Inferior parietal cortex (tissue), 1 donor: ENCODE measurements at regions not wholly inside any gene's neighbourhood (a gene's known extent, or its start where the extent isn't known, plus 50 kb on each side); places are given as distances from the start of the nearest gene placed in this dataset.
"Not testable (repeated sequence)": the region's sequence is repeated elsewhere in the genome, so short reads cannot be mapped to it uniquely, and the experiment has no call there.

ENCODE experiments used
- DNase-seq: peaks from one replicate; pipeline ENCODE4 v3.0.0-alpha.2; 2016; ENCODE audit errors: extremely low spot score

DNA sequence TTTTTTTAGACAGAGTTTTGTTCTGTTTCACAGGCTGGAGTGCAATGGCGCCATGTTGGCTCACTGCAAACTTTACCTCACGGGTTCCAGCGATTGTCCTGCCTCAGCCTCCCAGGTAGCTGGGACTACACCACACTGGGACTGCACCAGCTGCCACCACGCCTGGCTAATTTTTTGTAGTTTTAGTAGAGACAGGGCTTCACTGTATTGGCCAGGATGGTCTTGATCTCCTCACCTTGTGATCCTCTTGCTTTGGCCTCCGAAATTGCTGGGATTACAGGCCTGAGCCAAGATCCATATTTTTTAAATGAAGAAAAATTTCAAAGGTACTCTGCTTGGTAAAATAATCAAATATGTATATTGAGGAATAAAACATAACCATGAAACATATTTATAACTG, 195.8 kb upstream of the TPTE start:
- peak; percentile 98 for DNase-seq

DNA sequence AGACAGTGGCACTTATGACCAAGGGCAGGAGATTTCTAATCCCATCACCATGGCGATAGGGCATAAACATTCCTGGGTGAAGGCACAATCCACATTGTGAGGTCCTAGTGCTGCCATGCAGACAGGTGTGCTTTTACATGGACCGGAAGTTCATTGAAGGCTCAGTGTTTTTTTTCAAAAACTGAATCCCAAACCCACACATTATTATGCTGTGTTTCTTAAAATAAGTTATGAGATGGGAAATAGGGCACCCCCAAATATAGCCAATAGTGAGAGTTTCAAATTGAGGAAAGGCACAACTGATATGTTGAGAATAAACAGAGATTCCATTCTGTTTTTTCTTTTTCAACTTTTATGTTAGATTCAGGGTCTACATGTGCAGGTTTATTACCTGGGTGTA, 195.2 kb upstream of the TPTE start:
- not testable (repeated sequence) for DNase-seq

DNA sequence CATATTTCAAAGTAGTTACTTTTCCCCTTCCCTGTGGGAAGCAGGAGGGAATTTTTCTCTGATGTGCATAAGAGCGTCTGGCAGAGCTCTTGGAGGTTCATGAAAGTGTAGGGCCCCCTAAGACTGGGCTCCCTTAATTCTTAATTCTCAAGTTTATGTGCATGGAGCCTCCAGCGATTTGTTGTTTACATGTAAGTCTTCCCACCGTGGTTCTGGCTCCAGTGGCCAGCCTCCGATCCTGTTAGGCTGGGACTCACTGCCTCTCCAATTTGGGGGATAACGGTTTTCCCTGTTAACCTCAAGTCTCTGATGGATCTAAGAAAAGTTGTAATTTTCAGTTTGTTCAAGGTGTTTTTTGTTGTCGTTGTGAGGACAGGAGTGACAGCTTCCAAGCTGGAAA, 192.7 kb upstream of the TPTE start:
- DNase-seq: not testable (repeated sequence)

DNA sequence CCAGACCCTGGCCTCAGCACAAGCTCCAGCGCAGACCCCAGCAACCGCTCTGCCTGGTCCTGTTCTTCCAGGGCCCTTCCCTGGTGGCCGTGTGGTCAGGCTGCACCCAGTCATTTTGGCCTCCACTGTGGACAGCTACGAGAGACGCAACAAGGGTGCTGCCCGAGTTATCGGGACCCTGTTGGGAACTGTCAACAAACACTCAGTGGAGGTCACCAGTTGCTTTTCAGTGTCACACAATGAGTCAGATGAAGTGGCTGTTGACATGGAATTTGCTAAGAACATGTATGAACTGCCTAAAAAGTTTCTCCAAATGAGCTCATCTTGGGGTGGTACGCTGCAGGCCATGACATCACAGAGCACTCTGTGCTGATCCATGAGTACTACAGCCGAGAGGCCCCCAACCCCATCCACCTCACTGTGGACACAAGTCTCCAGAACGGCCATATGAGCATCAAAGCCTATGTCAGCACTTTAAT, 190.7 kb upstream of the TPTE start:
- not testable (repeated sequence) for DNase-seq

DNA sequence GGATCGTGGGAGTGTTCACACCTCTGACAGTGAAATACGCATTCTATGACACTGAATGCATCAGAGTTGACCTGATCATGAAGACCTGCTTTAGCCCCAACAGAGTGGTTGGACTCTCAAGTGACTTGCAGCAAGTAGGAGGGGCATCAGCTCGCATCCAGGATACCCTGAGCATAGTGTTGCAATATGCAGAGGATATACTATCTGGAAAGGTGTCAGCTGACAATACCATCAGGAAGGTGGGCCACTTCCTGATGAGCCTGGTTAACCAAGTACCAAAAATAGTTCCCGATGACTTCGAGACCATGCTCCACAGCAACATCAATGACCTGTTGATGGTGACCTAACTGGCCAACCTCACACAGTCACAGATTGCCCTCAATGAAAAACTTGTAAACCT, 190.2 kb upstream of the TPTE start:
- DNase-seq: not testable (repeated sequence)

DNA sequence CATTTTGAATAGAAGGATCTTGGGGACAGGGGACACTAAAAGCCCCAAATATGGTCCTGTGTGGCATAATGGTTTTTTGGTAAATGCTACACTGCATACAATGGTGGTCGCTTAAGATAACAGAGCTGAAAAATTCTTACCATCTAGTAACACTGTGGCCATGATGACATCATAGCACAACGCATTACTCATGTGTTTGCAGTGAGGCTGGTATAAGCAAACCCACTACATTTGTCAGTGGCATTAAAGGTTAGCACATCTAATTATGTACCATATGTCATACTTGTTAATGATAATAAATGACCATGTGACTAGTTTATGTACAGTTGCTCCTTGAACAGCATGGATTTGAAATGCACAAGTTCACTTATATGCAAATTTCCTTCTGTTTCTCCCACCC, 188.4 kb upstream of the TPTE start:
- DNase-seq: not testable (repeated sequence)

DNA sequence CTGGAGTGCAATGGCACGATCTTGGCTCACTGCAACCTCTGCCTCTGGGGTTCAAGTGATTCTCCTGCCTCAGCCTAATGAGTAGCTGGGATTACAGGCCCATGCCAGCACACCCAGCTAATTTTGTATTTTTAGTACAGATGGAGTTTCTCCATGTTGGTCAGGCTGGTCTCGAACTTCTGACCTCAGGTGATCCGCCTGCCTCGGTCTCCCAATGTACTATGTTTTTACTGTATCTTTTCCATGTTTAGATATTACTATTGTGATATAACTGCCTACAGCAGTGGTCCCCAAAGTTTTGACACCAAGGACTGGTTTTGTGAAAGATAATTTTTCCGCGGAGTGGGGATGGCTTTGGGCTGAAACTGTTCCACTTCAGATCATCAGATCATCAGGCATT, 187.0 kb upstream of the TPTE start:
- not testable (repeated sequence) for DNase-seq

DNA sequence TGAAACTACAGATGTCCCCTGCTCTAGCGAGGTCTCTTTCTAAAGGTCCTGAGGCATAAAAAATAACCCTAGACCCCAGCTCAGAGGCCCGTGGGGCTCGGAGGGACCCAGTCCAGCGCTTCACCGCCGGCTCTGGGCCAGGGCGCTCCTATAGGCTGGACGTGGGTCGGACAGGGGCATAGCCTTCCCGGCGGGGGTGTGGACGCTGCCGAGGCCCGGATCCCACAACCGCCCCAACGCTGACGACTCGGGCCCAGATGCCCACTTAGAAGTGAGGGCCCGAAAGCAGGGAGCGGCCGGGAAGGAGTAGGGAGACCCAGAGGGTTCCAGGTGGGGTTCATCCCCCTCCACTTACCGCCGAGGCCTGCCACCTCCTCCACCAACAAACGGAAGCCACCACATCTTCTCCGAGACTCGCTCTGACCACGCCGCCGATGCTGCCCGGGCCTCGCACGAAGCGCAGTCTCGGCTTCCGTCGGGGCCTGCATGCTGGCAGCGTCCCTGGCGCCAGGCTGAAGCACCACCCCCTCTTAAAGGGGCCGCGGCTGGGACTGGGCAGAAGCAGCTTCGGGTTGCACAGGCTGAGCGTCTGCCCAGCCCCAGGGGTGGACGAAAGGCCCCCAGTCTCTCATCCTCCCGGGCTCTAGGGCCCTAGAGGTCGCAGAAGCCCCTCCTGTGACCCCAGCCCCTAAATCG, 179.0 kb upstream of the TPTE start:
- not testable (repeated sequence) for DNase-seq

DNA sequence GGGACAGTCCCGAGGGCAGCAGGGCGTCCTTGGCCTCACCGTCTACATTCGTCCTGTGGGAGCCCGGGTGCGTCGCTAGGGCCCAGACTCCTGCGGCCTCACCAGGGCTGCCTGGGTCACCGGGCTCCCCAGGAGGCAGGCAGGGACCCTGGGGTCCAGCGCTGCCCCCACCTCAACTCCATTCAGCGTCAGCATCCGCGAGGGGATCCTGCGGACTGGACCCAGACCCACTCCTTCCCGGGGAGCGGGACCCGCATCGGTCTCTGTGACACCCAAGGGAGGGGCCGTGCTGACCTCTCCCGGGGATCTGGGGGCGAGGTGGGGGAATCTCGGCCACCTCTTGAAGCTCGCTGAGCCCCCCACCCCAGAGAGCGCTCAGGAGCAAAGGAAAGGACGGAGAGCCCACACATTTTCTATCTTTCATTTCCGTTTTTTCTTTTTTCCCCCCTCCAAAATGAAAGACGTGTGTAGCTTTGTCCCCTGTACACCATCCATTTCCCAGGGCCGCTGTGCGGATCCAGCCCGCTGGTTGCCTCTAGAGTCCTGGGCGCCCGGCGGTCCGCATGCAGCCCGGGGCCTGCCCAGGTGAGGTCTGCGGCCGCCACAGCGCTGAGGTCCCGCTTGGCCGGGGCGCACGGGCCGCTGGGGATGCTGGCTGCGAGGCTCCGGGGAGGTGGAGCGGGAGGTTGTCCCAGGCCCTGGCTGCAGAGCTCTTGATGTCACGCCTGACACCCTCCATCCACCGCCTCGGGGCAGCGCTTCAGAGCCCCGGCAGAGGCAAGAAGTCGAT, 178.0 kb upstream of the TPTE start:
- not testable (repeated sequence) for DNase-seq

DNA sequence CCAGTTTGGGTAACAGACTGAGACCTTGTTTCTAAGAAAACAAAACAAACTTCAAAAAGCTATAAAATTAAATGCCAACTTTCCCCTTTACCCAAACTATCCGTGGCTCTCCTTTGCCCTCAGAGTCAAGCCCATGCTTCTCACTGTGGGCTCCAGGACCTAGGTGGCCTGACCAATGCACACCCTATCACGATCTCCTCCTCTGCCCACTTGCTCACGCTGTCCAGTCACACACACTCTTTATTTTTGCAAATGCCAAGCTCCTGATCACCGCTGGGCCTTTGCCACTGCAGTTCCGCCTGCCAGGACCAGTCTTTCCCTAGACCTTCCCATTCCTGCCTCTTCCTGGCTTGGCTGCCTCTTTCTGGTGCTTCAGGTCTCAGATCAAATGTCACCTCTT, 177.1 kb upstream of the TPTE start:
- DNase-seq: not testable (repeated sequence)

DNA sequence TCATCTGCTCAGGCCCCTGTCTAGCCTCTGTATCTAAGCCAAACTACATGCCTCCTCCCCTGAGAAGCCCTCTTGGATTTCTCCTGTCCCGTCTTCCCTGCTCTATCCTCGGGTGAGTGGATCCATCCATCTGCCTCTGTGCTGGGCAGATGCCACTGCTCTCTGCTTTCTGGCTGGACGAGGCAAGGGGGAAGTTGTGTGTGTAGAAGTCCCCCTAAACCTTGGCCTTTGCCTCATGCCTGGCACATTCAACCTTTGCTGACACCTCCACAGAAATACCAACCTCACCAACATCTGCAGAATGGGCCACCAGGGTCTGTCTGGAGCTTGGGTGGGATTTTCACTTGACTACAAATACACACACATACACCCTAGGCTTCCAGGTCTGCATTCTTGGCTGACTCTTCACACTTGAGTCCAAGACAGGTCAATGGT, 176.2 kb upstream of the TPTE start:
- not testable (repeated sequence) for DNase-seq

DNA sequence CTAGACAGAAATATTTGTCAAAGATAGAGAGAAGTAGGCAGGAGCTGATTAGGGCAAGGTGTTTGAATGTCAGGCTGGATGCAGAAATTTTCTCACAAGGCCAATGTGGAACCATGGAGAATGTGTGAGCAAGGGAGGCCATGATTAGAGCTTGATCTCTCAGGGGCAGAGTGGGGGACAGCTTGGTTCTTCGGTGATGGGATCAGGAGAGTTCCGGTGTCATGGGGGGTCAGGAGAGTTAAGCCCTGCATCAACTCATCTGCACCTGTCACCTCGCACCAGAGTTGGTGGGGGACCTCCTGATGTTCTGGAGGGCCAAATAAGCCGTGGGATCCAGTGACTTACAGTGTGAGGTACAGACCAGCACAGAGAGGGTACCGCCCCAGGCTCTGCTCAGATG, 175.1 kb upstream of the TPTE start:
- not testable (repeated sequence) for DNase-seq

DNA sequence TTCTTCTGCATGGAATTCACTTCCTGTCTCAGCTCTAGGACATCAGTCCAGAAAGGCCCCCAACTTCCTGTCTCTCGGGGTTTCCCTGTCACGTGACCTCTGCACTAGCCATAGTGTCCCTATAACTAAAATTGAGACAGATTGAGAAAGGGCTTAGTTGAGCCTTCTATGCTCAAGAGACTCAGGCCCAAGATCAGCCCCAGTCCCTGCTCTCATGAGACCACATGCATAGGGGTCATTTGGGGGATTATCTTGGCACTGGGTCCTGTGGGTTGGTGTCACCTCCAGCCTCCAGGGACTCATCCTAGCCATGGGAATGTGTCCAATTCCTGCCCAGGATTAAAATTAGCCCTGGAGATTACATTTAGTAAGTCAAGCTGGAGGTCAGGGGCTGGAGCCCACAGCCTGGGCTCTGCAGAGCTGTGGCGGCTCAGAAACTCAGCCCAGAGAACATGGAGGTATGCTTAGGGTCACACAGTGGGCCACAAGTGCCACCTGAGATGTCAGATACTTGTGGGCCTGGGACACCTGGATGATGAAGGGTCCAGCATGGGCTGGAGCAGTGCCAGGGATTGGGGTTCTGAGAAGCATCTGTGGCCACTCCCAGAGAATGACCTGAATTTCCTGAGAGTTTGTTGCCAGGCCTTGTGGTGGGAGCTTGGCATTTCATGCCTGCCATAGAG, 174.3 kb upstream of the TPTE start:
- DNase-seq: not testable (repeated sequence)

DNA sequence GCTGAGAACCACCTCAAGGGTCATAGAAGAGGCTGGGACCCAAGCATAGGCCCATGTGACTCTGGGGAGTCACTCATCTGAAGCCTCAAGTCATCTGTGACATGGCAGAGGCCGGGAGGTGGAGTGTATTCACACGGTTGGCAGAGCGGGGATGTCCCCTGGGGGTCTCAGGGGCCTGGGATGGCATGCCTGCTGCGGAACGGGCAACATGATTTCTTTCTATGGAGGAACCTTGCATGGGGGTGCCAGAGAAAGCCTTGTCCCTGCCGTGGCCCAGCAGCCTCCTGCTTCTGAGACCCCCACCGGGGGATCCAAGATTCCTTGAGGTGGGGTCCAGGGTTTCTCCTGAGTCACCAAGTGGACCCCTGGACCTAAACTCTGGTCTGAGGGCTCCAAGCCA, 173.7 kb upstream of the TPTE start:
- DNase-seq: not testable (repeated sequence)

DNA sequence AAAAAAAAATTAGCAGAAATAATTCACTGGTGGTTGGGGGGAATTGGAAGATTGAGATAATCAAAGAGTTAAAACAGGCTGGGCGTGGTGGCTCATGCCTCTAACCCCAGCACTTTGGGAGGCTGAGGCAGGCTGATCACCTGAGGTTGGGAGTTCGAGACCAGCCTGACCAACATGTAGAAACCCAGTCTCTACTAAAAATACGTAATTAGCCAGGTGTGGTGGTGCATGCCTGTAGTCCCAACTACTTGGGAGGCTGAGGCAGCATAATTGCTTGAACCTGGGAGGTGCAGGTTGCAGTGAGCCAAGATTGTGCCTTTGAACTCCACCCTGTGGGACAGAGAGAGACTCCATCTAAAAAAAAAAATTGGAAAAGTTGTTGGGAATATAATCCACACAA, 173.2 kb upstream of the TPTE start:
- DNase-seq: not testable (repeated sequence)

DNA sequence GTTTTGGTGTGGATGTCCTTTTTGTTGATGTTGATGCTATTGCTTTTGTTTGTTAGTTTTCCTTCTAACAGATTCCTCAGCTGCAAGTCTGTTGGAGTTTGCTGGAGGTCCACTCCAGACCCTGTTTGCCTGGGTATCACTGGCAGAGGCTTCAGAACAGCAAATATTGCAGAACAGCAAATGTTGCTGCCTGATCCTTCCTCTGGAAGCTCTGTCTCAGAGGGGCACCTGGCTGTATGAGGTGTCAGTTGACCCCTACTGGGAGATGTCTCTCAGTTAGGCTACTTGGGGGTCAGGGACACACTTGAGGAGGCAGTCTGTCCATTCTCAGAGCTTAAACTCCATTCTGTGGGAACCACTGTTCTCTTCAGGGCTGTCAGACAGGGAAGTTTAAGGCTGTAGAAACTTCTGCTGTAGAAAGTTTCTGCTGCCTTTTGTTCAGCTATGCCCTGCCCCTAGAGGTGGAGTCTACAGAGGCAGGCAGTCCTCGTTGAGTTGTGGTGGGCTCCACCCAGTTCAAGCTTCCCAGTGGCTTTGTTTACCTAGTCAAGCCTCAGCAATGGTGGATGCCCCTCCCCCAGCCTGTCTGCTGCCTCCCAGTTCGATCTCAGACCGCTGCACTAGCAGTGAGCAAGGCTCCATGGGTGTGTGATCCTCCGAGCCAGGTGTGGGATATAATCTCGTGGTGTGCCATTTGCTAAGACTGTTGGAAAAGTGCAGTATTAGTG, 166.4 kb upstream of the TPTE start:
- DNase-seq: not testable (repeated sequence)

DNA sequence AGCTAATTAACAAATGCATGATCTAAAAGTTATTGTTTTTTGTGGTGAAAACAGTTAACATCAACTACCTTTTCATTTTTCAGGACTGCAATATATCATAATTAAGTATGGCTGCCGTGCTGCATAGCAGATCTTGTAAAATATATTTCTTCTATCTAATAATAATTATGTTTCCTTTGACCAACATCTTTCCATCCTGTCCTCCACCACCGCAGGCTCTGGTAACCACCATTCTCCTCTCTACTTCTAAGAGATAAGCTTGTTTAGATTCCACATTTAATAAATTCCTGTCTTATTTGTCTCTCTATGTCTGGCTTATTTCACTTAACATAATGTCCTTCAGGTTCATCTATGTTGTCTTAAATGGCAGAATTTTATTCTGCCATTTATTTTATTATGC, 162.3 kb upstream of the TPTE start:
- DNase-seq: not testable (repeated sequence)

DNA sequence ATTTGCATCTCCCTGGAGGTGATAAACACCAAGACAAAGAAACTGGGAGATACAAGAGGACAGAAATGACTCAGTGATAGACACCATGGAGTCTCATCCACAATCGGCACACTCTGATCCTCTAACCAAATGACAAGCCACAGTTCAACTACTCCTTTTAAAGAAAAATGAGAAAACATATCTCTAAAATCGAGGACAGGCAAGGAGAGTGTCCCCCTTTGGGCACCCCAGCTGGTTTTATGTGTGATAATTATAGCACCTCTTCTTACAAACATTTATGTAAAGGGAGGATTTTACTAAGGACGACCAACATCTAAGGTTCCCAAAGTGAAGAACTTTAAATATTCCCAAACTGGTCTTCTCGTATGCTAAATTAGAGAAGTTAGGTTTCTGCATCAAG, 161.5 kb upstream of the TPTE start:
- not testable (repeated sequence) for DNase-seq

DNA sequence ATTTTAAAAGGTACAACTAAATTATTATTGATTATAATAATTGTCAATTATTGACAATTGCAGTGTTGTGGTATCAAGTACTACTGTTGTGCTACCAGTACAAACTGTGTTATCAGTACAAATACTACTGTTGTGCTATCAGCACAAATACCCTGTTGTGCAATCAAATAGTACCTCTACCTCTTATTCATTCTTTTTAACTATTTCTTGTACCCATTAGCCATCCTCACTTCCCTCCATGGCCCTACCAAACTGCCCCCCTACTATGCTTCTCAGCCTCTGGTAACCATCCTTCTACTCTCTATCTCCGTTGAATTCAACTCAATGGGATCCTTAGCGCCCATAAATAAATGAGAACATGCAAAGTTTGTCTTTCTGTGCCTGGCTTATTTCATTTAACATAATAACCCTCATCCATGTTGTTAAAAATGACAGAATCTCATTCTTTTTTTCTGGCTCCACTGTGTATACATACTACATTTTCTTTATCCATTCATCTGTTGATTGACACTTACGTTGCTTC, 160.1 kb upstream of the TPTE start:
- DNase-seq: not testable (repeated sequence)

DNA sequence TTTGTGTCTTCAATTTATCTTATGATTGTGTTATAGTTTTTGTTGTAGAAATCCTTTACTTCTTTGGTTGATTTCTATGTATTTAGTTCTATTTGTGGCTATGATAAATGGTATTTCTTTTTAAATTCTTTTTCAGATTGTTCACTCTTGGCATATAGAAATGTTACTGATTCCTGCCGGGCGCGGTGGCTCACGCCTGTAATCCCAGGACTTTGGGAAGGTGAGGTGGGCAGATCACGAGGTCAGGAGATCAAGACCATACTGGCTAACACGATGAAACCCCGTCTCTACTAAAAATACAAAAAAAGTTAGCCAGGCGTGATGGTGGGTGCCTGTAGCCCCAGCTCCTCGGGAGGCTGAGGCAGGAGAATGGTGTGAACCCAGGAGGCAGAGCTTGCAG, 158.6 kb upstream of the TPTE start:
- DNase-seq: not testable (repeated sequence)

DNA sequence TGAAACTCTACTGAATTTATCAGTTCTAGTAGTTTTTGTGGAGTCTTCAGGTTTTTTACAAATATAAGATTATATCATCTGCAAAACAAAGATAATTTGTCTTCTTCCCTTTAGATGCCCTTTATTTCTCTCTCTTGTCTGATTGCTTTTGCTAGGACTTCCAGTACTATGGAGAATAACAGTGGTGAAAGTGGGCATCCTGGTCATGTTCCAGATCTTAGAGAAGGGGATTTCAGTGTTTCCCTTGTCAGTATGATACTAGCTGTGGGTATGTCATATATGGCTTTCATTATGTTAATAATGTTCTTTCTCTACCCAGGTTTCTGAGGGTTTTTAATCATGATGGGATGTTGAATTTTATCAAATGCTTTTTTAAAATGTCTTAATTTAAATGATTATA, 158.1 kb upstream of the TPTE start:
- not testable (repeated sequence) for DNase-seq
